Prostate gland (tissue), 2 donors: ENCODE measurements at regions not wholly inside any gene's neighbourhood (a gene's known extent, or its start where the extent isn't known, plus 50 kb on each side); places are given as distances from the start of the nearest gene placed in this dataset.

Experiments used
- DNase-seq: peaks from one replicate; pipeline ENCODE4 v3.0.0-alpha.2; 2019; ENCODE audit warnings: low spot score
- H3K27ac ChIP-seq, 2 donors: fragments of 200-600 bp; sonication (generic); 2 replicates each; pipeline ENCODE4 v1.5.1; 2017 to 2019
- H3K27me3 ChIP-seq: fragments of 200-600 bp; sonication (generic); replicated peaks from 2 replicates; pipeline ENCODE4 v1.5.1; 2019; ENCODE audit not compliant: insufficient read depth
- H3K36me3 ChIP-seq, 2 donors: fragments of 200-600 bp; sonication (generic); 1 replicate in 1 of 2; 2 replicates in 1 of 2; pipeline versions ENCODE4 v1.5.1 to v1.8.1; 2017 to 2019
- H3K4me1 ChIP-seq: fragments of 200-600 bp; sonication (generic); replicated peaks from 2 replicates; pipeline ENCODE4 v1.5.1; 2019
- H3K4me3 ChIP-seq, 2 donors: fragments of 200-600 bp; sonication (generic); 2 replicates each; pipeline ENCODE4 v1.5.1; 2017 to 2019
- H3K9me3 ChIP-seq: fragments of 200-600 bp; sonication (generic); 2 replicates; pipeline ENCODE4 v1.5.1; 2017
- POLR2A ChIP-seq: fragments of 450-650 bp; IDR thresholded peaks from one replicate; pipeline ENCODE4 v1.6.1; 2016; ENCODE audit warnings: antibody characterized with exemption, mild to moderate bottlenecking
- POLR2AphosphoS5 ChIP-seq: sonication (generic); formaldehyde crosslinking; IDR thresholded peaks from one replicate; pipeline ENCODE4 v1.6.1; 2017; ENCODE audit warnings: antibody characterized with exemption
- WGBS: methylation state at CpG from one replicate; pipeline ENCODE4 v1.1.5; 2018; 5-methylcytosine and 5-hydroxymethylcytosine counted together
- intact Hi-C: fragments of 100-400 bp; cut with DNase I; formaldehyde crosslinking; loops from one replicate; pipeline ENCODE4 v1.14.2; 2022
- TF ChIP-seq, protein P1 (sequence below), 4 experiments: fragments of 200-600 bp in 2 of 4; fragments of 450-650 bp in 2 of 4; sonication (generic) in 2 of 4; IDR thresholded peaks; 1 replicate in 3 of 4; 2 replicates in 1 of 4; pipeline ENCODE4 v1.5.1; 2016 to 2019; ENCODE audit warnings: antibody characterized with exemption in 4 of 4, mild to moderate bottlenecking in 2 of 4, moderate library complexity in 2 of 4

DNA sequence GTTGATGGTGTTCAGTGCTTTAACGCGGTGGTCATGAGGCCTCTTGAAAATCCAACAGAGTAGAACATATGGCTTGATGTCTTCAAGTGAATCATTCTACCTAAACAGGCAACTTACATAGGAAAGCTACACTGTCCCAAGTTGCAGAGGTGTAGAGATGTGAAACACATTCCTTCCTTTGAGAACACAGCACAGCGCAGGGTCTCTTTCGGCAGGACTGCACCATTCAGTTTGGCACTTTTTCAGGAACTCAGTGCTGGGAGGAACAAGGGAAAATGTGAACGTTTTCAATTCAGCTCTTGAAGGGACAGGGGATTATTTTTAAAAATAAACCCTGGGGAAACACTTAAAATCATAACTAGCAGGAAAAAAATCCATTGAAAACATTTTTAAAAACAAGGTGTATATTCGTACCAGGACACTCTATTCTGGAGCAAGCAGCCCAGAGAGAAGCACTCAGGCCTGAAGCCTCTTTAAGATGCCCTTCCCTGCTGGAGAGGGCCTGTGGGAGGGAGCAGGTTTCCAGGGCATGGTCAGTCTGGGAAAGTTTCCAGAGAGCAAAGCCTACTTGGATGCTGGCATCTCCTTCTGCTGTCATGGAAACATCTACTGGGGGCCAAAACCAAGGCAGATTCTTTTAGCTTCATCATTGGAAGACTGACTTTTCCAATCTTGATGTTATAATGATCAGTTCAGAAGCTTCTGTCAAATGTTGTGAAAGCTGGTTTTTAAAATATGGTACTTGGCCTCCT is 60.4 kb upstream of the NPVF start:
- no peaks in the 10 kb centered on the region for H3K9me3 ChIP-seq
- H3K27me3 ChIP-seq, result no peaks in the 10 kb centered on the region
- TF ChIP-seq POLR2A, result no peak
- TF ChIP-seq, protein P1, sequence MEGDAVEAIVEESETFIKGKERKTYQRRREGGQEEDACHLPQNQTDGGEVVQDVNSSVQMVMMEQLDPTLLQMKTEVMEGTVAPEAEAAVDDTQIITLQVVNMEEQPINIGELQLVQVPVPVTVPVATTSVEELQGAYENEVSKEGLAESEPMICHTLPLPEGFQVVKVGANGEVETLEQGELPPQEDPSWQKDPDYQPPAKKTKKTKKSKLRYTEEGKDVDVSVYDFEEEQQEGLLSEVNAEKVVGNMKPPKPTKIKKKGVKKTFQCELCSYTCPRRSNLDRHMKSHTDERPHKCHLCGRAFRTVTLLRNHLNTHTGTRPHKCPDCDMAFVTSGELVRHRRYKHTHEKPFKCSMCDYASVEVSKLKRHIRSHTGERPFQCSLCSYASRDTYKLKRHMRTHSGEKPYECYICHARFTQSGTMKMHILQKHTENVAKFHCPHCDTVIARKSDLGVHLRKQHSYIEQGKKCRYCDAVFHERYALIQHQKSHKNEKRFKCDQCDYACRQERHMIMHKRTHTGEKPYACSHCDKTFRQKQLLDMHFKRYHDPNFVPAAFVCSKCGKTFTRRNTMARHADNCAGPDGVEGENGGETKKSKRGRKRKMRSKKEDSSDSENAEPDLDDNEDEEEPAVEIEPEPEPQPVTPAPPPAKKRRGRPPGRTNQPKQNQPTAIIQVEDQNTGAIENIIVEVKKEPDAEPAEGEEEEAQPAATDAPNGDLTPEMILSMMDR (IDR thresholded peaks at IDR 0.05), result no peak
- TF ChIP-seq POLR2AphosphoS5, result no peak
- no peaks in the 10 kb centered on the region for H3K4me1 ChIP-seq
- DNase-seq, result no peak
- WGBS, result 89% methylated on average over 6 of the region's 6 CpGs
- no peaks in the 10 kb centered on the region for H3K36me3 ChIP-seq
- H3K4me3 ChIP-seq, result no peak overlapping the region
- intact Hi-C loops, result no loop called here
- H3K27ac ChIP-seq, result no peak overlapping the region

DNA sequence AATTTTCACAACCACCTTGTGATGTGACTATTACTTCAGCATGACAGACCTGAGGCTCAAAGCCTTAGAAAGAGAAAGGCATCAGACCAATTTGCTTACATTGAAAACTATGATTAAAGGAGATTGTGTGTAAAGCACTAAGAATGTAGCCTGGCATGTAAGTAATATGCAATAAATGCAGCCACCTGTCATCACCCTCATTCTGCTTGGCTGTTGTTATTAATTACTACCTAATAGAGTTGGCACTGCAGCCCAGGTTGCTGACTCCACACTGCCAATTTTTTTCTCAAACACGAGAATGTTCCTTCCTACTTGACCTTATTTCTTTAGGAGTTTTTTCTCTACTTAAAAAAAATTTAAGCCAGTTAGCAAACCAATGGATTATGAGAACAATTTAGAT is 61.2 kb upstream of the NPVF start:
- intact Hi-C loops, result no loop called here
- Histone ChIP-seq H3K27me3 (no peaks in the 10 kb centered on the region), H3K4me3 (no peak overlapping the region), H3K9me3 (no peaks in the 10 kb centered on the region), H3K36me3 (no peaks in the 10 kb centered on the region), H3K27ac (no peak overlapping the region), H3K4me1 (no peaks in the 10 kb centered on the region)
- TF ChIP-seq POLR2AphosphoS5, result no peak
- TF ChIP-seq, protein P1 (IDR thresholded peaks at IDR 0.05), result no peak
- no peak for TF ChIP-seq POLR2A
- WGBS, result 34% methylated on average over 1 of the region's 1 CpG
- no peak for DNase-seq

DNA sequence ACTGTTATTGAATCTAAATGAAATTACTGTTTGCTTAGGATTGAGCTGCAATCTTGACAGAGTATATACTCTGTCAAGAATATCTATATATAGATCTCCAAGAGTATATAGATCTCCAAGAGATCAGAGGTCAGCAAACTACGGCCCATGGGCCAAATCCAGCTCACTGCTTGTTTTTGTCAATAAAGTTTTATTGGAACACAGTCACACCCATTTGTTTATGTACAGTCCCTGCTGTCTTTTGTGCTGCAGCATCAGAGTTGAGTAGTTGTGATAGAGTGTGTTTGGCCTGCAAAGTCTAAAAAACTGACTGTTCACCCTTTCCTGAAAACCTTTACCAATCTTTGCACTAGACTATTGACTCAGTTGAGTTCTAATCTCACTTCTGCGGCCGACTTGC is 66.3 kb upstream of the NPVF start:
- Histone ChIP-seq H3K36me3 (no peaks in the 10 kb centered on the region), H3K9me3 (no peaks in the 10 kb centered on the region), H3K27me3 (no peaks in the 10 kb centered on the region), H3K27ac (no peak overlapping the region), H3K4me1 (no peaks in the 10 kb centered on the region), H3K4me3 (no peak overlapping the region)
- DNase-seq, result no peak
- intact Hi-C loops, result no loop called here
- TF ChIP-seq POLR2A (no peak), POLR2AphosphoS5 (no peak)
- TF ChIP-seq, protein P1 (IDR thresholded peaks at IDR 0.05), result no peak
- WGBS, result 76% methylated on average over 3 of the region's 3 CpGs

DNA sequence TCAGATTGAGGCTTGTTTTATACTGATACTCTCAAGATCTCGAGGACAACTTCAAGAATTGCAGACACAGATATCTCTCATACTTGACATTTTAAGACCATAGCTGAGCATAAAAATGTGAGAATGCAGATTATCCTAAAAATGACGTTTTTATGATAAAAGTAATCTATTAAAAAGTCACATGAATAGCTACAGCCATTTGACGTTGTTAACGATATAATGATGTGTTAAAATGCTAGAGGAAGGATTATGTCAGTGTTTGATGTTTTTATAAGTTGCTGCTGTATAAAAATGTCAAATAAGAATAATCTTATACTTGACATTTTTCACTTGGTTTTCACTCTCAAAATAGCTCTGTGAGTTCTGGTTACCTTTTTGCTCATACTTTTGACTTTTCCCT is 67.1 kb upstream of the NPVF start:
- Histone ChIP-seq H3K4me1 (no peaks in the 10 kb centered on the region), H3K27me3 (no peaks in the 10 kb centered on the region), H3K9me3 (no peaks in the 10 kb centered on the region), H3K4me3 (no peak overlapping the region), H3K27ac (no peak overlapping the region), H3K36me3 (no peaks in the 10 kb centered on the region)
- 15% methylated on average over 4 of the region's 4 CpGs for WGBS
- DNase-seq, result no peak
- TF ChIP-seq POLR2AphosphoS5, result no peak
- no peak for TF ChIP-seq POLR2A
- TF ChIP-seq, protein P1 (IDR thresholded peaks at IDR 0.05), result no peak
- intact Hi-C loops, result no loop called here

DNA sequence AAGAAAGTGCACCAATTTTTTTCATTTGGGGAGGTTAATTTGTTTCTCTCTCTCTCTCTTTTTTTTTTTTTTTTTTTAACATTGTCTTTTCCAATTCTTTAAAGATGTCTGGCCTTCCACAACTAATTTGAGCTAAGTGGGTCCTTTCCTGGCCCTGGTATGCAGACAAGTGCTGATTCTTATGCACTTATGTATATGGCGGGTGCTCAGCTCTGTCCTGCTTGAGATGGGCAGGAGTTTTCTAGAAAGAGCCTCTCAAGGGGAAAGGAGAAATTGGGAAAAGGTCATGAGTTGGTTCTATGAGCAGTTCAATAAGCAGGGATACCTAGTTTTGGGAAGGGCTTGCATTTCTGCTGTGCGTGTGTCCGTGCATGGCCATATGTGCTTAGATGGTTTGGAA is 67.8 kb upstream of the NPVF start:
- Histone ChIP-seq H3K36me3 (no peaks in the 10 kb centered on the region), H3K9me3 (no peaks in the 10 kb centered on the region), H3K4me3 (no peak overlapping the region), H3K27me3 (no peaks in the 10 kb centered on the region), H3K27ac (no peak overlapping the region), H3K4me1 (no peaks in the 10 kb centered on the region)
- TF ChIP-seq POLR2A (no peak), POLR2AphosphoS5 (no peak)
- TF ChIP-seq, protein P1 (IDR thresholded peaks at IDR 0.05), result no peak
- intact Hi-C loops, result no loop called here
- 95% methylated on average over 3 of the region's 3 CpGs for WGBS
- DNase-seq, result no peak
